CD4-positive, alpha-beta T cell (primary cell): ENCODE measurements at regions not wholly inside any gene's neighbourhood (a gene's known extent, or its start where the extent isn't known, plus 50 kb on each side); places are given as distances from the start of the nearest gene placed in this dataset.

Experiments used
- ATAC-seq: fragments of 200-7000 bp; cut with Tn5 transposase; one replicate; pipeline ENCODE4 v1.10.0; 2022; ENCODE audit warnings: mild to moderate bottlenecking; ENCODE audit not compliant: poor library complexity
- CTCF ChIA-PET: fragments of 350-600 bp; sonication (Branson Sonifier 250); formaldehyde crosslinking; loops from one replicate; lab custom pipeline; 2021; ENCODE audit warnings: antibody characterized with exemption, inconsistent platforms; lab: Charles Lee
- POLR2A ChIA-PET: fragments of 350-600 bp; sonication (Branson Sonifier 250); formaldehyde crosslinking; loops from one replicate; lab custom pipeline; 2021; ENCODE audit warnings: antibody characterized with exemption, inconsistent platforms; lab: Charles Lee
- DNase-seq, 14 experiments: peaks; one replicate each; pipeline ENCODE4 v3.0.0-alpha.2; 2013 to 2020; ENCODE audit warnings: mixed read lengths in 2 of 14
- H3K27ac ChIP-seq, 2 donors: one replicate each; pipeline versions ENCODE4 v1.5.1 to v1.7.0; 2013; ENCODE audit warnings: low read length in 2 of 2, low read depth in 1 of 2, mild to moderate bottlenecking in 1 of 2
- H3K27me3 ChIP-seq, 2 experiments: 1 replicate in 1 of 2; 2 replicates in 1 of 2; pipeline versions ENCODE4 v1.6.1 to v1.7.0; 2013; ENCODE audit warnings: low read length in 2 of 2, control low read depth in 1 of 2, mild to moderate bottlenecking in 1 of 2, moderate library complexity in 1 of 2; ENCODE audit not compliant: insufficient read depth in 2 of 2, control insufficient read depth in 1 of 2
- H3K36me3 ChIP-seq: one replicate; pipeline ENCODE4 v1.6.1; 2013; ENCODE audit warnings: low read length, control low read depth; ENCODE audit not compliant: insufficient read depth
- H3K4me1 ChIP-seq: one replicate; pipeline ENCODE4 v1.6.1; 2013; ENCODE audit warnings: low read length, control low read depth; ENCODE audit not compliant: insufficient read depth
- H3K4me3 ChIP-seq: one replicate; pipeline ENCODE4 v1.5.1; 2013; ENCODE audit warnings: mild to moderate bottlenecking, low read length, moderate library complexity
- H3K9me3 ChIP-seq, 2 experiments: 1 replicate in 1 of 2; 2 replicates in 1 of 2; pipeline versions ENCODE4 v1.6.1 to v1.7.0; 2013; ENCODE audit warnings: low read length in 2 of 2, mild to moderate bottlenecking in 2 of 2, control low read depth in 1 of 2, moderate library complexity in 1 of 2; ENCODE audit not compliant: control insufficient read depth in 1 of 2, insufficient read depth in 1 of 2
- H3K27ac Mint-ChIP-seq: one replicate; pipeline ENCODE4 v1.8.0; 2020; ENCODE audit warnings: mixed read lengths
- H3K27me3 Mint-ChIP-seq: one replicate; pipeline ENCODE4 v1.8.0; 2021; ENCODE audit warnings: mixed read lengths
- H3K36me3 Mint-ChIP-seq: one replicate; pipeline ENCODE4 v1.8.0; 2021; ENCODE audit warnings: low read depth, mixed read lengths
- H3K4me1 Mint-ChIP-seq: one replicate; pipeline ENCODE4 v1.8.0; 2021; ENCODE audit warnings: low read depth, mixed read lengths
- H3K4me3 Mint-ChIP-seq: one replicate; pipeline ENCODE4 v1.8.0; 2020; ENCODE audit warnings: mild to moderate bottlenecking, mixed read lengths
- H3K9me3 Mint-ChIP-seq: one replicate; pipeline ENCODE4 v1.8.0; 2020; ENCODE audit warnings: mixed read lengths
- intact Hi-C, 2 experiments: fragments of 100-400 bp; cut with DNase I in 1 of 2; cut with micrococcal nuclease in 1 of 2; formaldehyde crosslinking; loops; one replicate each; pipeline versions ENCODE4 v1.15.1 to v1.9.0; 2023 to 2025; cut with DNase I, micrococcal nuclease
- TF ChIP-seq, protein P1 (sequence below): fragments of 200-600 bp; IDR thresholded peaks from one replicate; pipeline ENCODE4 v1.8.0; 2022; ENCODE audit warnings: antibody characterized with exemption, mild to moderate bottlenecking

DNA sequence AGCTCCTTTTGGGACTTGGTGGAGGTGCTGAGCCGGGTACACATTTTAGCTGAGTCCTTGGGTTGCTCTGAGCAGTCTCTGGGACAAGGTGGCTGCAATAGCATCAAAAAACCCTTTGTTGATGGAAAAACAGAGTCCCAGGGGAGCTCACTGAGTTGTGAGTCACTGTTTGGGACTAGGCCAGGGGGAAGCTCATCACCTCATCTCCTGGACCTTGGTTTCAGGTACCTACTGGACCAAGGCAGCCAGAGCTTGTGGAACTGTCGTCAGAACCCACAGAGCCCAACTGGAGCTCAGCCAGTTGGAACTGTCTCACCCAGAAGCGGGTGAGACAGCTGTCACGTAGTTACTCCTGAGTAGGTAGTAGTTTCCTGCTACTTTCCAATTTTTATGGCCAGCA, 146.7 kb downstream of the HLX start:
- no peaks in the 10 kb centered on the region for H3K9me3 ChIP-seq
- Mint-ChIP-seq H3K27ac (no peak overlapping the region), H3K27me3 (no peaks in the 10 kb centered on the region), H3K4me3 (no peak overlapping the region), H3K4me1 (no peaks in the 10 kb centered on the region), H3K9me3 (no peaks in the 10 kb centered on the region), H3K36me3 (no peaks in the 10 kb centered on the region)
- POLR2A ChIA-PET = no interaction called here
- H3K4me1 ChIP-seq = no peaks in the 10 kb centered on the region
- TF ChIP-seq, protein P1, sequence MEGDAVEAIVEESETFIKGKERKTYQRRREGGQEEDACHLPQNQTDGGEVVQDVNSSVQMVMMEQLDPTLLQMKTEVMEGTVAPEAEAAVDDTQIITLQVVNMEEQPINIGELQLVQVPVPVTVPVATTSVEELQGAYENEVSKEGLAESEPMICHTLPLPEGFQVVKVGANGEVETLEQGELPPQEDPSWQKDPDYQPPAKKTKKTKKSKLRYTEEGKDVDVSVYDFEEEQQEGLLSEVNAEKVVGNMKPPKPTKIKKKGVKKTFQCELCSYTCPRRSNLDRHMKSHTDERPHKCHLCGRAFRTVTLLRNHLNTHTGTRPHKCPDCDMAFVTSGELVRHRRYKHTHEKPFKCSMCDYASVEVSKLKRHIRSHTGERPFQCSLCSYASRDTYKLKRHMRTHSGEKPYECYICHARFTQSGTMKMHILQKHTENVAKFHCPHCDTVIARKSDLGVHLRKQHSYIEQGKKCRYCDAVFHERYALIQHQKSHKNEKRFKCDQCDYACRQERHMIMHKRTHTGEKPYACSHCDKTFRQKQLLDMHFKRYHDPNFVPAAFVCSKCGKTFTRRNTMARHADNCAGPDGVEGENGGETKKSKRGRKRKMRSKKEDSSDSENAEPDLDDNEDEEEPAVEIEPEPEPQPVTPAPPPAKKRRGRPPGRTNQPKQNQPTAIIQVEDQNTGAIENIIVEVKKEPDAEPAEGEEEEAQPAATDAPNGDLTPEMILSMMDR = no peak
- no peaks in the 10 kb centered on the region for H3K36me3 ChIP-seq
- intact Hi-C loops = no loop called here
- CTCF ChIA-PET = no interaction called here
- H3K27ac ChIP-seq = no peak overlapping the region
- H3K27me3 ChIP-seq = no peaks in the 10 kb centered on the region
- ATAC-seq (no peak), DNase-seq (no peak)
- no peak overlapping the region for H3K4me3 ChIP-seq

DNA sequence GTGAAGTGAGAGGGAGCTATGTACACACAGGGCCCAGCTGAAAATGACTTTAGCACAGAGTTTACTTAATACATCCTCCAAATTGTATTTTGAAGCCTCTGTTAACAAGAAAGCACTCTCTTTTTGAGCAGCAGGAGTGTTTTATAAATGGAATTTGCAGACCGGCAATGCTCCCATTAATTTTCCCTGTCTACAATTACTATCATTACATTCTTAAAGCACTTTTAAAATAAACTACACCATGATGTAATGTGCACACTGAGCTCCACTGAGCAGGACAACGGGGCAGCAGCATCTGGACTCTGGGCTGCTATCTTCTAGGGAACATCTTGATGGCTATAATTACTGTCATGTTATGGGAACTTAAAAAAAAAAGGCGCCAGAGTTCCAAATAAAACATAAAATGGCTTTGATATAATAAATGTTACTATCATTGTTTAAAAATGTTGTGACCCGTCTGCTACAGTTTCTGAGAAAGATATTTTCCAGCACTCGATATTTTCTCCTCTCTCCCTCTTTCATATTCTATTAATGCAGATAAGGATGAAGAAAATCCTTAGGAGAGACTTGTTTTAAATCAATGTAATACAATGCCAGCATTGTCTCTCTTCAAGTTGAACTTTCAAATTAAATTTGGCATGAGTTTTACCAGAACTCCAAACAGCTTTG, 150.9 kb downstream of the HLX start:
- ChIA-PET CTCF (no interaction called here), POLR2A (no interaction called here)
- H3K4me1 Mint-ChIP-seq = no peaks in the 10 kb centered on the region
- H3K27me3 ChIP-seq = no peaks in the 10 kb centered on the region
- no peaks in the 10 kb centered on the region for H3K36me3 Mint-ChIP-seq
- no peaks in the 10 kb centered on the region for H3K9me3 Mint-ChIP-seq
- no peak overlapping the region for H3K27ac ChIP-seq
- no peaks in the 10 kb centered on the region for H3K4me1 ChIP-seq
- no peaks in the 10 kb centered on the region for H3K9me3 ChIP-seq
- TF ChIP-seq, protein P1 = no peak
- intact Hi-C loops = no loop called here
- DNase-seq (no peak), ATAC-seq (no peak)
- H3K27me3 Mint-ChIP-seq = no peaks in the 10 kb centered on the region
- H3K4me3 Mint-ChIP-seq = no peak overlapping the region
- no peaks in the 10 kb centered on the region for H3K36me3 ChIP-seq
- no peak overlapping the region for H3K27ac Mint-ChIP-seq
- H3K4me3 ChIP-seq = no peak overlapping the region

- Mint-ChIP-seq H3K27ac (no peak overlapping the region), H3K36me3 (no peaks in the 10 kb centered on the region), H3K9me3 (no peaks in the 10 kb centered on the region), H3K4me1 (no peaks in the 10 kb centered on the region), H3K27me3 (no peaks in the 10 kb centered on the region), H3K4me3 (no peak overlapping the region)
- TF ChIP-seq, protein P1 = no peak
- Histone ChIP-seq H3K4me1 (no peaks in the 10 kb centered on the region), H3K4me3 (no peak overlapping the region), H3K27me3 (no peaks in the 10 kb centered on the region), H3K27ac (no peak overlapping the region), H3K36me3 (no peaks in the 10 kb centered on the region), H3K9me3 (no peaks in the 10 kb centered on the region)
- intact Hi-C loops = no loop called here
- DNase-seq = no peak
- ChIA-PET CTCF (no interaction called here), POLR2A (no interaction called here)
- ATAC-seq = no peak
These were observed 151.7 kb downstream of the HLX start for GRCh38 chr1:221030990-221031389.
